ENCODE measurements at regions not wholly inside any gene's neighbourhood (a gene's known extent, or its start where the extent isn't known, plus 50 kb on each side); places are given as distances from the start of the nearest gene placed in this dataset.

- Mint-ChIP-seq H3K4me1 (ENCODE audit: low read depth, unreplicated experiment) (no peaks in the 10 kb centered on the region), H3K9me3 (ENCODE audit: unreplicated experiment) (no peaks in the 10 kb centered on the region), H3K4me3 (ENCODE audit: unreplicated experiment) (no peak overlapping the region), H3K36me3 (ENCODE audit: unreplicated experiment) (no peaks in the 10 kb centered on the region), H3K27ac (ENCODE audit: unreplicated experiment) (no peak overlapping the region), H3K27me3 (ENCODE audit: unreplicated experiment) (peaks cover 2% of the 10 kb centered on the region)
- TF ChIP-seq, protein P1, sequence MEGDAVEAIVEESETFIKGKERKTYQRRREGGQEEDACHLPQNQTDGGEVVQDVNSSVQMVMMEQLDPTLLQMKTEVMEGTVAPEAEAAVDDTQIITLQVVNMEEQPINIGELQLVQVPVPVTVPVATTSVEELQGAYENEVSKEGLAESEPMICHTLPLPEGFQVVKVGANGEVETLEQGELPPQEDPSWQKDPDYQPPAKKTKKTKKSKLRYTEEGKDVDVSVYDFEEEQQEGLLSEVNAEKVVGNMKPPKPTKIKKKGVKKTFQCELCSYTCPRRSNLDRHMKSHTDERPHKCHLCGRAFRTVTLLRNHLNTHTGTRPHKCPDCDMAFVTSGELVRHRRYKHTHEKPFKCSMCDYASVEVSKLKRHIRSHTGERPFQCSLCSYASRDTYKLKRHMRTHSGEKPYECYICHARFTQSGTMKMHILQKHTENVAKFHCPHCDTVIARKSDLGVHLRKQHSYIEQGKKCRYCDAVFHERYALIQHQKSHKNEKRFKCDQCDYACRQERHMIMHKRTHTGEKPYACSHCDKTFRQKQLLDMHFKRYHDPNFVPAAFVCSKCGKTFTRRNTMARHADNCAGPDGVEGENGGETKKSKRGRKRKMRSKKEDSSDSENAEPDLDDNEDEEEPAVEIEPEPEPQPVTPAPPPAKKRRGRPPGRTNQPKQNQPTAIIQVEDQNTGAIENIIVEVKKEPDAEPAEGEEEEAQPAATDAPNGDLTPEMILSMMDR (IDR thresholded peaks at IDR 0.05; ENCODE audit: partially characterized antibody, unreplicated experiment) = no peak
- no peak for DNase-seq
Measured at GRCh38 chr11:93032580-93032979, 63.1 kb downstream of the MTNR1B start.

DNA sequence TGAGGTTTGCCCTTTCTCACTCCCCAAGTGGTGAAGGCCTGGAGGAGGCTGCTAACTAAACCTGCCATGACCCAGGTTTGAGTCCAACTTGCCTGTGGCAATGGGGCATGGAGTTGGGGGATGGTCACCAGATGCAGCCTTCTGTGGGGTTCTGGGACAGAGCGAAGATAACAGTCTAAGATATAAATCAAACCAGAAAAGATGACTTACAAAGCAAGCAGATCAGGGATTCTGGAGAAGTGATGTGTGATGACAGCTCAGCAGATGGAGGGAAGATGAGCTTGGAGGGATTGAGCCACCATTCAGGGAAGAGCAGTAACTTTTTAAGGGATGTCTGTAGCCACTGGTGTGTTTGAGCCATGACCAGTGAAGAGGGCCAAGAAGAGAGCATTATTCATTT is 63.6 kb downstream of the MTNR1B start:
- H3K27ac Mint-ChIP-seq (ENCODE audit: unreplicated experiment) = no peak overlapping the region
- H3K36me3 Mint-ChIP-seq (ENCODE audit: unreplicated experiment) = no peaks in the 10 kb centered on the region
- H3K4me3 Mint-ChIP-seq (ENCODE audit: unreplicated experiment) = no peak overlapping the region
- H3K9me3 Mint-ChIP-seq (ENCODE audit: unreplicated experiment) = no peaks in the 10 kb centered on the region
- TF ChIP-seq, protein P1 (IDR thresholded peaks at IDR 0.05; ENCODE audit: partially characterized antibody, unreplicated experiment) = no peak
- peaks cover 2% of the 10 kb centered on the region for H3K27me3 Mint-ChIP-seq (ENCODE audit: unreplicated experiment)
- no peaks in the 10 kb centered on the region for H3K4me1 Mint-ChIP-seq (ENCODE audit: low read depth, unreplicated experiment)
- no peak for DNase-seq

DNA sequence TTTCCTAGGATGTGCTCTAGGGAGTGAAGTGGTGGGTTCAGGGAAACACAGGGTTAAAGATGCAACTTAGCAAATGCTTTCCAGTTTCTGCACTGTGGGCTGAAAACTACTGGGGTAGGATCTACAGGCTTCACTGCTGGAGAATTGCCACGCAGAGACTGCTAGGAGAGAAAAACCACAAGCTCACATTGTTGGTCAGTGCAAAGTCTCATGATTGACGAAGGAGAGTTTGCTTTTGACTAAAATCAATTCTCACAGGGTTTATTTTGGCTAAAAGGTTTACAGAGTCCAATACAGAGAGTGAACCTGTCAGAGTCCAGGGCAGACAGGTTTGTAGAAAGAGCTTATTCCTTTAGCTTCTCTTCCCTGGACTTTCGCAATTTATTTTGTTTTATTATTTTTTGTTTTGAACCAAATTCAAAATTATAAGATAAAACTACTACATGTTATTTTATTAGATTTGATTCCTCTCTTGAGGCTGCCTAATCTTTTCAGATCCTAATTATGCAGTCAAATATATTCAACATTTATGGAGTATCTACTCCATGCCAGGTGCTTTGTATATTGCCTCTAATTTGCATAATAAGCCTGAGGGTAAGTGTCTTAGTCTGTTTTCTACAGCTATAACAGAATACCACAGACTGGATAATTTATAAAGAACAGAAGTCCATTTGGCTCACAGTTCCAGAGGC is 64.7 kb downstream of the MTNR1B start:
- Mint-ChIP-seq H3K27ac (ENCODE audit: unreplicated experiment) (no peak overlapping the region), H3K27me3 (ENCODE audit: unreplicated experiment) (peaks cover 2% of the 10 kb centered on the region), H3K36me3 (ENCODE audit: unreplicated experiment) (no peaks in the 10 kb centered on the region), H3K4me1 (ENCODE audit: low read depth, unreplicated experiment) (no peaks in the 10 kb centered on the region), H3K4me3 (ENCODE audit: unreplicated experiment) (no peak overlapping the region), H3K9me3 (ENCODE audit: unreplicated experiment) (no peaks in the 10 kb centered on the region)
- DNase-seq = no peak
- TF ChIP-seq, protein P1 (IDR thresholded peaks at IDR 0.05; ENCODE audit: partially characterized antibody, unreplicated experiment) = no peak

GRCh38 chr11:93034723-93035039 is 65.2 kb downstream of the MTNR1B start:
- no peak overlapping the region for H3K27ac Mint-ChIP-seq (ENCODE audit: unreplicated experiment)
- peaks cover 2% of the 10 kb centered on the region for H3K27me3 Mint-ChIP-seq (ENCODE audit: unreplicated experiment)
- TF ChIP-seq, protein P1 (IDR thresholded peaks at IDR 0.05; ENCODE audit: partially characterized antibody, unreplicated experiment) = no peak

GRCh38 chr11:93038521-93038920 is 69.1 kb downstream of the MTNR1B start:
- no peaks in the 10 kb centered on the region for H3K9me3 Mint-ChIP-seq (ENCODE audit: unreplicated experiment)
- no peaks in the 10 kb centered on the region for H3K4me1 Mint-ChIP-seq (ENCODE audit: low read depth, unreplicated experiment)
- no peak for DNase-seq
- TF ChIP-seq, protein P1 (IDR thresholded peaks at IDR 0.05; ENCODE audit: partially characterized antibody, unreplicated experiment) = no peak
- no peak overlapping the region for H3K27ac Mint-ChIP-seq (ENCODE audit: unreplicated experiment)
- H3K4me3 Mint-ChIP-seq (ENCODE audit: unreplicated experiment) = no peak overlapping the region
- H3K36me3 Mint-ChIP-seq (ENCODE audit: unreplicated experiment) = peaks cover 9% of the 10 kb centered on the region
- no peaks in the 10 kb centered on the region for H3K27me3 Mint-ChIP-seq (ENCODE audit: unreplicated experiment)

More at GRCh38 chr11:93034723-93035039, 65.2 kb downstream of the MTNR1B start:
- DNase-seq = no peak
- no peak overlapping the region for H3K4me3 Mint-ChIP-seq (ENCODE audit: unreplicated experiment)
- no peaks in the 10 kb centered on the region for H3K36me3 Mint-ChIP-seq (ENCODE audit: unreplicated experiment)
- H3K4me1 Mint-ChIP-seq (ENCODE audit: low read depth, unreplicated experiment) = no peaks in the 10 kb centered on the region
- H3K9me3 Mint-ChIP-seq (ENCODE audit: unreplicated experiment) = no peaks in the 10 kb centered on the region

Measured in glutamatergic neuron (in vitro differentiated cells).